ENCODE measurements at regions not wholly inside any gene's neighbourhood (a gene's known extent, or its start where the extent isn't known, plus 50 kb on each side); places are given as distances from the start of the nearest gene placed in this dataset.

GRCh38 chr15:93296759-93297500, 207.9 kb upstream of the RGMA start:
- DNase-seq: no peak

GRCh38 chr15:93294896-93295295, 205.9 kb upstream of the RGMA start:
- no peak for DNase-seq

GRCh38 chr15:93294066-93294465, 205.1 kb upstream of the RGMA start:
- no peak for DNase-seq

GRCh38 chr15:93291380-93291779, 202.4 kb upstream of the RGMA start:
- DNase-seq: no peak

GRCh38 chr15:93290618-93290946, 201.6 kb upstream of the RGMA start:
- no peak for DNase-seq

GRCh38 chr15:93289941-93290617, 201.1 kb upstream of the RGMA start:
- no peak for DNase-seq

GRCh38 chr15:93288728-93289294, 199.8 kb upstream of the RGMA start:
- DNase-seq: no peak

- DNase-seq: no peak
These were observed 197.4 kb upstream of the RGMA start for GRCh38 chr15:93286446-93286845.

- DNase-seq: no peak
These were observed 194.8 kb upstream of the RGMA start for GRCh38 chr15:93283854-93284253.

- DNase-seq: no peak
These were observed 193.8 kb upstream of the RGMA start for GRCh38 chr15:93282808-93283207.

GRCh38 chr15:93278783-93279182, 189.8 kb upstream of the RGMA start:
- no peak for DNase-seq

- no peak for DNase-seq
These were observed 189.0 kb upstream of the RGMA start for GRCh38 chr15:93278006-93278405.

GRCh38 chr15:93274257-93274656, 185.2 kb upstream of the RGMA start:
- DNase-seq: no peak

GRCh38 chr15:93271871-93272270, 182.9 kb upstream of the RGMA start:
- DNase-seq: no peak

GRCh38 chr15:93270937-93271467, 182.0 kb upstream of the RGMA start:
- DNase-seq: no peak

GRCh38 chr15:93268066-93268465, 179.1 kb upstream of the RGMA start:
- DNase-seq: no peak

- DNase-seq: no peak
These were observed 177.3 kb upstream of the RGMA start for GRCh38 chr15:93266291-93266690.

- no peak for DNase-seq
These were observed 176.1 kb upstream of the RGMA start for GRCh38 chr15:93265111-93265556.

- DNase-seq: no peak
These were observed 172.8 kb upstream of the RGMA start for GRCh38 chr15:93261845-93262244.

- no peak for DNase-seq
These were observed 168.9 kb upstream of the RGMA start for GRCh38 chr15:93257920-93258319.

- no peak for DNase-seq
These were observed 164.7 kb upstream of the RGMA start for GRCh38 chr15:93253681-93254080.

- no peak for DNase-seq
These were observed 163.8 kb upstream of the RGMA start for GRCh38 chr15:93252780-93253179.

GRCh38 chr15:93250950-93251349, 161.9 kb upstream of the RGMA start:
- DNase-seq: no peak

GRCh38 chr15:93250209-93250608, 161.2 kb upstream of the RGMA start:
- DNase-seq: no peak

Measured in 8988T (cell line).